T-helper 1 cell treated with Interleukin-12 subunit alpha and Interleukin-12 subunit beta and Interleukin-4 antibody, amounts not matched to agents 30 ng/mL and 1 ng/mL, for 36 hours (primary cell): ENCODE measurements at regions not wholly inside any gene's neighbourhood (a gene's known extent, or its start where the extent isn't known, plus 50 kb on each side); places are given as distances from the start of the nearest gene placed in this dataset.
"Not testable (repeated sequence)": the region's sequence is repeated elsewhere in the genome, so short reads cannot be mapped to it uniquely, and the experiment has no call there.

Source experiments
- intact Hi-C: fragments of 100-400 bp; cut with micrococcal nuclease; formaldehyde crosslinking; loops from one replicate; pipeline ENCODE4 v1.15.1; 2024

DNA sequence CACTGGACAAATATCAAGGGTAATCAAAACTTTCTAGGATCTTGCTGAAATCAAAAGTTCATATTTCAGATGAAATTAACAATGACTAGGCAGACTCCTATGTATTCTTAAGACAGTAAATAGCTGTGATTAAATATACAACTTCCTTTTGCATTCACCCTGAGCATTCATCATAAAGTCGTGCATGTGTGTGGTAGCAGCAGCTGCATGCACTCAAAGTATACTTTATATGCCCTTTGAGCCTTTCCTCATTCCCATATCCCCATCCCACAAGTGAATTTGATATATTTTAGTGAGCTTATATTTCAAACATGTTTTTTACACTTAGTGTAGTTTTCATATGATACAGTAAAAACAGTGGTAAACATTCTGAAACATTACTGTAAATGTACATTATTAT lies 959.0 kb downstream of the C4orf33 start:
- intact Hi-C loops = no loop called here

GRCh38 chr4:130056286-130056685 lies 960.3 kb downstream of the C4orf33 start:
- intact Hi-C loops = no loop called here

DNA sequence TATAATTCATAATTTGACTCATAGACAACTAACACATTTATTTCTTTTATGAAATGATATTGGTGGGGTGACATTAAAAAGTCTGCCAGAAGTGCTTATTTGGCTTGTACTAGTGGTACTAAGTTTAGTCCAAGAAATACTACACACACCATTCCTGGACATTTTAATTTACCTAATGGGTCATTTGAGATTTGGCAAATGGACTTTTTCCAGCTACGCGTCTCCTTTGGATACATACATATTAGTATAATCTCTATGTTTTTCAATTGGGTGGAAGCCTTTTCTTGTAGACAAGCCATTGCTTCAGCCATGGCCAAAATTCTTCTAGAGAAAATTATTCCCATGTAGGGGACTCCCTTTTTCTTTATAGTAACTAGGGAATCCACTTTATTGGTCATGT lies 968.5 kb downstream of the C4orf33 start:
- intact Hi-C loops = no loop called here

- intact Hi-C loops = no loop called here
These were observed 971.5 kb downstream of the C4orf33 start for GRCh38 chr4:130067419-130067818.

GRCh38 chr4:130068072-130068471 lies 972.1 kb downstream of the C4orf33 start:
- intact Hi-C loops = no loop called here

DNA sequence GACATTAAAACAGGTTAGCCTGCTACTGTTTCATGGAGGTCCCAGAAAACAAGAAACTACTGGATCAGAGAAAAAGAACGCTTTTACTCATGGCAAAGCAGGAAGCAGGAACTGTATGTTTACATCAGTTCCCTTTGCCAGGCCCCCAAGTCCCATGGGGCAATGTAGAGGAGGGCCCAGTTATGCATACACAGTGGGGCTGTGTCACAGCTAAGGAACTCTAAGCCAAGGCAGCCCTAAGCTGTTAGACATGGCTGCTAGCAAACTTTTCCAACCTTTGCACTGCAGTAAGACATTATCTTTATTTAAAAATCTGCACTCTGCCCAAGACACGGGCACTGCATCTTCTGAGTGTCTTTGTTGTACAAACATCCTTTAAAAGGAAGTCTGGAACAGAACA lies 975.8 kb downstream of the C4orf33 start:
- intact Hi-C loops = no loop called here

- intact Hi-C loops = no loop called here
These were observed 977.3 kb downstream of the C4orf33 start for GRCh38 chr4:130073145-130073790.

DNA sequence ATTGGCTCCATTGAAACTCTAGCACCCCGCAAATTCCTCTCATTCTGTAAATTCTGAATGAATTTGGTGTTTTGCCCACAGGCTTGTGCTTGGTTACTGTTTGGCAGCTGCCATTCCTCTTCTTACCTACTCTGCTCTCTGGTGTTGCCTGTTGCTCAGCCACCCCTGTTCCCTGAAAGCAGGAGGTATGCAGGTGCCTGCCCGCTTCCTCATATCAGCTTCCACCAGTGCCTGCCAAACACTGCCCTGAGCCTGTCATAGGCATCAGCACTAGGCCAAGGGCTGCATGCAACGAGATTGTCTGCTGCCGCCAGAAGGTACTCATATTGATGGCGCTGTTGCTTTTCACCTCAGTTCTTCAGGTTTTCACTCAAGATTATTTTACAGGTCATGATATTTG lies 978.1 kb downstream of the C4orf33 start:
- intact Hi-C loops = no loop called here

- intact Hi-C loops = no loop called here
These were observed 981.3 kb downstream of the C4orf33 start for GRCh38 chr4:130077275-130077674.

- intact Hi-C loops = not testable (repeated sequence)
These were observed 983.1 kb downstream of the C4orf33 start for GRCh38 chr4:130079027-130079426.

GRCh38 chr4:130080872-130081451 lies 985.0 kb downstream of the C4orf33 start:
- intact Hi-C loops = no loop called here

GRCh38 chr4:130090427-130090826 lies 994.5 kb downstream of the C4orf33 start:
- intact Hi-C loops = no loop called here

GRCh38 chr4:130092187-130093015 lies 996.4 kb downstream of the C4orf33 start:
- intact Hi-C loops = no loop called here

- intact Hi-C loops = no loop called here
These were observed 1003.2 kb downstream of the C4orf33 start for GRCh38 chr4:130099105-130099504.

GRCh38 chr4:130110189-130110588 lies 1014.2 kb downstream of the C4orf33 start:
- intact Hi-C loops = no loop called here

DNA sequence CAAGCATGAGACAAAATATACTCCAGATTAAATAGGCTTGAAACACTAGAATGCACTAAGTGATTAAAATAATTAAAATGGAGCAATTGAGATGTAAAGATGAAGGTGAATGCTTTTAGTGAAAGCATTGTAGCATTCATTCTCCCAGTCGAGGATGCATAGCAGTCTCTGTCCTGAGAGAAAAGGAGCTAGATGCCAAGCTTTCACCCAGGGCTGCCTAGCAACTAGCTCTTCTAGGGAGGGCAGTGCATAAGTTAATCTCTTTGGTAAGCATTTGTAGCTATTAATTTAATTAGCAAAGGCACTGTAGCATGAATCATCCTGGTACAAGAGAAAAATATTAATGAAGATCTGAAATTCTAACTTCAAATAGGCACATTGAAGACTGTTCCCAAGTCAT lies 1014.8 kb downstream of the C4orf33 start:
- intact Hi-C loops = no loop called here

DNA sequence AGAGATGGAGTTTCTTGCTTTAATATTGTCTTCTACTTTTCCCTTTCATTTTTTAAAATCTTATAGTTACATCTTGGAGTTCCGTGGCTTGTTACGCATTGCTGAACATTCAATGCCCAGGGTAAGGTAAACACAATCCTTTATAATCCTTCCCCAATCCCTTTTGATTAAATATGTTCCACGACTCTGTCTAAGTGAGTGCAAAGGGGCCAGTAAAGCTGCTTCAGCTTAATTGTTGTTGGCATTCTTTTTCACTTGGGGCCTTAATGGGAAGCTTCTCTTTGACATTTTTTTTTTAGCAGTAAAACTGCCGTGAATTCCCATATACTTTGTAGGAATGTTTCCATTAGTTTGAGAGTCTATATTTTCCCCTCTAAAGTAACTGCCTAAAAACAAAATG lies 1028.1 kb downstream of the C4orf33 start:
- intact Hi-C loops = no loop called here

GRCh38 chr4:130125467-130125866 lies 1029.5 kb downstream of the C4orf33 start:
- intact Hi-C loops = no loop called here

- intact Hi-C loops = no loop called here
These were observed 1031.3 kb downstream of the C4orf33 start for GRCh38 chr4:130127297-130127696.

- intact Hi-C loops = no loop called here
These were observed 1035.6 kb downstream of the C4orf33 start for GRCh38 chr4:130131536-130131935.

DNA sequence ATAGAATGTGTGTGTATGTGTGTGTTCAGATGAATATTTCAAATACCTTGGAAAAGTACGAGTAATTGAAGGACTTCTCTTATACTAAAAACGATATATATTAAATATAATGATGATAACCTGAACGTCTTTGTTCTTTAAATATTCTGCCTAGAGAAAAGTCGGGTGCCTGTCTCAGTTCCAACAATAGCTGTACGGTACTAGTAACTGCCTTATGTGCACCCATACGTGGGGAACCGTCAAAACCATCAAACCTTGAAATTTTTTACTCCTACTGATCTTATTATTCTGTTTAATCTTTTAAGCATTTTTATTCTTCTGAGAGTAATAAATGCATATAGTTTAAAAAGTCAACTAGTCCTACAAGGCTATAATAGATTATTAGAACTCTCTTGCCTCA lies 1045.7 kb downstream of the C4orf33 start:
- intact Hi-C loops = no loop called here

- intact Hi-C loops = no loop called here
These were observed 1047.7 kb downstream of the C4orf33 start for GRCh38 chr4:130143656-130144055.

DNA sequence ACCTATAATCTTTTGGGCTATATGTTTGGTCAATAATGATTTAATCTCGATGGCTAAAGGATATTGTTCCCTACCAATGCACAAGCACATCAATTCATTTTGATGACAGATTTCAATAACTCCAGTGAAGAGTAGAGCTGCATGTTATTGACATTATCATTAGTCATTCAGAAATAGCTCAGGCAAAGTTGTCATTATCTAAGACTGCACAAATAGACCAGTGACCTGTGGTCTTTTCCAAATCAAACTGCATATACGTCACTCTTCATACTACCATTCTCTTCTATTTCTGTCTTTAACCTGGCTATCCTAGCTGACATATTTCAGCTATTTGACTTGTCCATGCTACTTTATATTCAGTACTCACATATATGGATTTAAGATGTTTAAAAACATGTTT lies 1050.8 kb downstream of the C4orf33 start:
- intact Hi-C loops = no loop called here
